IMR-90 (cell line): ENCODE measurements at regions not wholly inside any gene's neighbourhood (a gene's known extent, or its start where the extent isn't known, plus 50 kb on each side); places are given as distances from the start of the nearest gene placed in this dataset.
A peak's percentile ranks its signal among the peaks of the same experiment; 100 is the strongest.

Experiments
- ATAC-seq: fragments of 200-7000 bp; cut with Tn5 transposase; 2 replicates; pipeline ENCODE4 v1.9.1; 2020; ENCODE audit warnings: low read depth, mild to moderate bottlenecking, moderate library complexity
- BruUV-seq: library from RNA; stranded (reverse); fragments of 400-500 nt; replicated peaks from 2 replicates; lab custom pipeline; 2021; lab: Mats Ljungman, UMichigan
- CTCF ChIA-PET: fragments of 300-600 bp; formaldehyde crosslinking; extraction: SDS; loops from one replicate; lab custom pipeline; 2021; ENCODE audit warnings: antibody characterized with exemption; lab: Yijun Ruan, JAX
- POLR2A ChIA-PET: fragments of 300-600 bp; sonication (Branson Sonifier 250); formaldehyde crosslinking; loops from one replicate; lab custom pipeline; 2022; ENCODE audit warnings: antibody characterized with exemption; ENCODE audit not compliant: unreplicated experiment; lab: Charles Lee
- DNase-seq: peaks from one replicate; pipeline ENCODE4 v3.0.0; 2013
- H2AFZ ChIP-seq: replicated peaks from 2 replicates; pipeline ENCODE3; 2013; ENCODE audit warnings: low read length, mild to moderate bottlenecking; ENCODE audit not compliant: poor library complexity
- H2AK5ac ChIP-seq: 2 replicates; pipeline ENCODE4 v1.6.1; 2013; ENCODE audit warnings: low read depth, low read length, inconsistent platforms
- H2AK9ac ChIP-seq: replicated peaks from 2 replicates; pipeline ENCODE3; 2013; ENCODE audit warnings: mild to moderate bottlenecking, low read depth, low read length, moderate library complexity; ENCODE audit not compliant: poor library complexity
- H2BK120ac ChIP-seq: 2 replicates; pipeline ENCODE4 v1.6.1; 2013; ENCODE audit warnings: low read depth, low read length, inconsistent platforms
- H2BK15ac ChIP-seq: 3 replicates; pipeline ENCODE4 v1.6.1; 2013; ENCODE audit warnings: low read depth, low read length, inconsistent platforms
- H2BK20ac ChIP-seq: 2 replicates; pipeline ENCODE4 v1.6.1; 2013; ENCODE audit warnings: low read depth, mild to moderate bottlenecking, inconsistent platforms, low read length, moderate library complexity
- H2BK5ac ChIP-seq: 2 replicates; pipeline ENCODE4 v1.6.1; 2013; ENCODE audit warnings: mild to moderate bottlenecking, low read depth, low read length, inconsistent platforms; ENCODE audit not compliant: poor library complexity, severe bottlenecking
- H3K14ac ChIP-seq: replicated peaks from 2 replicates; pipeline ENCODE4 v1.6.1; 2013; ENCODE audit warnings: low read depth, low read length, inconsistent platforms
- H3K18ac ChIP-seq: 2 replicates; pipeline ENCODE4 v1.6.1; 2013; ENCODE audit warnings: low read depth, low read length, control low read depth
- H3K23ac ChIP-seq: 2 replicates; pipeline ENCODE4 v1.6.1; 2013; ENCODE audit warnings: low read depth, low read length, inconsistent platforms
- H3K27ac ChIP-seq: 2 replicates; pipeline ENCODE4 v1.5.1; 2013; ENCODE audit warnings: mild to moderate bottlenecking, control low read depth, low read length; ENCODE audit not compliant: insufficient read depth
- H3K27me3 ChIP-seq: 2 replicates; pipeline ENCODE4 v1.6.1; 2013; ENCODE audit warnings: low read length; ENCODE audit not compliant: control insufficient read depth, insufficient read depth
- H3K36me3 ChIP-seq: 2 replicates; pipeline ENCODE4 v1.6.1; 2013; ENCODE audit warnings: low read length, mixed read lengths; ENCODE audit not compliant: control insufficient read depth, insufficient read depth
- H3K4ac ChIP-seq: 2 replicates; pipeline ENCODE4 v1.6.1; 2013; ENCODE audit warnings: low read depth, low read length, inconsistent platforms
- H3K4me1 ChIP-seq: 2 replicates; pipeline ENCODE4 v1.6.1; 2013; ENCODE audit warnings: low read length, mixed read lengths; ENCODE audit not compliant: control insufficient read depth, insufficient read depth
- H3K4me2 ChIP-seq: 2 replicates; pipeline ENCODE4 v1.6.1; 2013; ENCODE audit warnings: low read depth, mild to moderate bottlenecking, control low read depth, low read length, moderate library complexity
- H3K4me3 ChIP-seq: 2 replicates; pipeline ENCODE4 v1.5.1; 2013; ENCODE audit warnings: low read depth, mild to moderate bottlenecking, control low read depth, low read length, moderate library complexity; ENCODE audit not compliant: insufficient read depth
- H3K56ac ChIP-seq: 2 replicates; pipeline ENCODE4 v1.6.1; 2013; ENCODE audit warnings: low read length, inconsistent platforms; ENCODE audit not compliant: insufficient read depth; ENCODE audit errors: extremely low read depth
- H3K79me1 ChIP-seq, 2 experiments: 2 replicates each; pipeline ENCODE4 v1.6.1; 2013; ENCODE audit warnings: low read length in 2 of 2, inconsistent platforms in 1 of 2, low read depth in 1 of 2
- H3K9ac ChIP-seq: 2 replicates; pipeline ENCODE4 v1.6.1; 2013; ENCODE audit warnings: low read depth, low read length, control low read depth
- H3K9me1 ChIP-seq: 2 replicates; pipeline ENCODE4 v1.6.1; 2013; ENCODE audit warnings: low read length, inconsistent platforms; ENCODE audit not compliant: insufficient read depth
- H3K9me3 ChIP-seq: 2 replicates; pipeline ENCODE4 v1.6.1; 2013; ENCODE audit warnings: low read length; ENCODE audit not compliant: control insufficient read depth, insufficient read depth
- H4K20me1 ChIP-seq: 2 replicates; pipeline ENCODE4 v1.6.1; 2013; ENCODE audit warnings: low read length, inconsistent platforms; ENCODE audit not compliant: insufficient read depth
- H4K5ac ChIP-seq: 2 replicates; pipeline ENCODE4 v1.6.1; 2013; ENCODE audit warnings: mild to moderate bottlenecking, low read depth, low read length, control low read depth
- H4K8ac ChIP-seq, 2 experiments: 2 replicates each; pipeline ENCODE4 v1.6.1; 2013; ENCODE audit warnings: low read depth in 2 of 2, low read length in 2 of 2, control low read depth in 1 of 2, inconsistent platforms in 1 of 2
- H4K91ac ChIP-seq: 2 replicates; pipeline ENCODE4 v1.6.1; 2013; ENCODE audit warnings: low read depth, low read length, inconsistent platforms; ENCODE audit not compliant: insufficient read depth
- CTCF ChIP-seq: conservative IDR thresholded peaks from 2 replicates; pipeline ENCODE4 v1.5.1; 2012; ENCODE audit warnings: mild to moderate bottlenecking, low read depth, low read length, improper control_type of control experiment
- ELK1 ChIP-seq: fragments of 150-350 bp; IDR thresholded peaks from 2 replicates; pipeline ENCODE4 v1.6.1; 2016; ENCODE audit warnings: low read depth, mild to moderate bottlenecking, low read length, moderate library complexity, borderline replicate concordance
- RAD21 ChIP-seq: IDR thresholded peaks from 2 replicates; pipeline ENCODE4 v1.6.1; 2012; ENCODE audit warnings: low read length, improper control_type of control experiment
- RFX5 ChIP-seq: IDR thresholded peaks from 2 replicates; pipeline ENCODE4 v1.8.0; 2012; ENCODE audit warnings: low read depth, mild to moderate bottlenecking, low read length, moderate library complexity
- SMC3 ChIP-seq: fragments of 150-350 bp; IDR thresholded peaks from 2 replicates; pipeline ENCODE4 v1.6.1; 2016; ENCODE audit warnings: low read depth, mild to moderate bottlenecking, antibody characterized with exemption, low read length, moderate library complexity
- WGBS, 2 experiments: methylation state at CpG; one replicate each; pipeline versions ENCODE4 v1.1.5 to v1.1.7; 2013; ENCODE audit warnings: missing lambda C conversion rate in 2 of 2; ENCODE audit not compliant: insufficient read length in 1 of 2; ENCODE audit errors: extremely low coverage in 2 of 2; 5-methylcytosine and 5-hydroxymethylcytosine counted together
- dilution Hi-C: fragments of 300-500 bp; cut with HindIII; formaldehyde crosslinking; loops from one replicate; pipeline ENCODE4 v1.14.3; 2018; ENCODE audit warnings: low sequenced_read_pairs; ENCODE audit not compliant: unreplicated experiment
- in situ Hi-C: fragments of 300-500 bp; cut with MboI; formaldehyde crosslinking; loops from 3 replicates; pipeline ENCODE4 v1.14.3; 2019; ENCODE audit warnings: low sequenced_read_pairs, inconsistent platforms, mixed read lengths
- intact Hi-C: fragments of 100-400 bp; cut with micrococcal nuclease; formaldehyde crosslinking; loops from 2 replicates; pipeline ENCODE4 v1.10.0; 2022

- in situ Hi-C loops (no loop called here), dilution Hi-C loops (no loop called here), intact Hi-C loops (loop anchor here (1.0 to 10.0 kb wide), 6 partner anchors 91 to 985 kb away; no protein-coding TSS in a partner anchor)
- peak overlapping the region; percentile 25; the same call in 2 of the 3 replicates for H2BK15ac ChIP-seq
- no peaks in the 10 kb centered on the region for H3K36me3 ChIP-seq
- H4K5ac ChIP-seq: no peak overlapping the region; the same call in 1 of the 2 replicates
- H3K79me1 ChIP-seq: 0 out of 4 replicates have a peak, but pooled peaks cover 0 to 3% of the 10 kb centered on the region in 2 experiments
- H3K4me1 ChIP-seq: peaks cover 12% of the 10 kb centered on the region
- H3K23ac ChIP-seq: no peak overlapping the region
- peak overlapping the region; percentile 82 for H3K4ac ChIP-seq
- peak overlapping the region; percentile 7; the same call in 1 of the 2 replicates for H3K18ac ChIP-seq
- H3K4me2 ChIP-seq: no peak overlapping the region
- no peak overlapping the region for H3K9ac ChIP-seq
- no peaks in the 10 kb centered on the region for H3K9me3 ChIP-seq
- peaks cover 3% of the 10 kb centered on the region; the same call in 1 of the 2 replicates for H3K27me3 ChIP-seq
- no peak overlapping the region for H3K56ac ChIP-seq
- ATAC-seq (peak; percentile 77), DNase-seq (peak; percentile 67)
- CTCF ChIA-PET: interaction anchor here (0.7 to 1.0 kb wide), 3 partner anchors 90 to 492 kb away, joined by 3 to 4 read pairs (median 3); no protein-coding TSS in a partner anchor
- WGBS, 2 experiments: 62% methylated on average over 3 of the region's 6 CpGs; no CpG with 5 or more reads in 1 of the 2 experiments
- H4K8ac ChIP-seq: peak overlapping the region in 1 of 2 experiments; percentile 43; a peak in 1 of 4 replicates
- no TSS peak for BruUV-seq
- TF ChIP-seq RFX5 (no peak), RAD21 (peak; percentile 90), ELK1 (no peak), CTCF (peak; percentile 81), SMC3 (peak; percentile 93)
- H2AFZ ChIP-seq: peak overlapping the region; percentile 49
- peak overlapping the region; percentile 43; the same call in 1 of the 2 replicates for H4K91ac ChIP-seq
- peak overlapping the region; percentile 79 for H2BK20ac ChIP-seq
- H3K4me3 ChIP-seq: no peak overlapping the region
- H2BK5ac ChIP-seq: no peak overlapping the region
- H3K14ac ChIP-seq: peak overlapping the region; percentile 72; the same call in 1 of the 2 replicates
- H4K20me1 ChIP-seq: no peaks in the 10 kb centered on the region
- H3K27ac ChIP-seq: no peak overlapping the region
- peak overlapping the region; percentile 25 for H2AK9ac ChIP-seq
- H2BK120ac ChIP-seq: peak overlapping the region; percentile 59
- peaks cover 7% of the 10 kb centered on the region for H3K9me1 ChIP-seq
- peak overlapping the region; percentile 97 for H2AK5ac ChIP-seq
- POLR2A ChIA-PET: no interaction called here
Measured at GRCh38 chr10:78211561-78212051, 177.9 kb downstream of the RPS24 start.
